Breast epithelium (tissue), 3 donors: ENCODE measurements at regions not wholly inside any gene's neighbourhood (a gene's known extent, or its start where the extent isn't known, plus 50 kb on each side); places are given as distances from the start of the nearest gene placed in this dataset.

ENCODE experiments used
- POLR2A ChIP-seq: fragments of 450-650 bp; IDR thresholded peaks from one replicate; pipeline ENCODE4 v1.6.1; 2016; ENCODE audit warnings: antibody characterized with exemption, mild to moderate bottlenecking, moderate library complexity
- POLR2AphosphoS5 ChIP-seq, 3 donors: sonication (generic); formaldehyde crosslinking; IDR thresholded peaks; one replicate each; pipeline ENCODE4 v1.6.1; 2017; ENCODE audit warnings: antibody characterized with exemption in 3 of 3
- TF ChIP-seq, protein P1 (sequence below), 3 donors: fragments of 450-650 bp; IDR thresholded peaks; one replicate each; pipeline ENCODE4 v1.5.1; 2016 to 2017; ENCODE audit warnings: antibody characterized with exemption in 3 of 3, mild to moderate bottlenecking in 3 of 3, moderate library complexity in 3 of 3

DNA sequence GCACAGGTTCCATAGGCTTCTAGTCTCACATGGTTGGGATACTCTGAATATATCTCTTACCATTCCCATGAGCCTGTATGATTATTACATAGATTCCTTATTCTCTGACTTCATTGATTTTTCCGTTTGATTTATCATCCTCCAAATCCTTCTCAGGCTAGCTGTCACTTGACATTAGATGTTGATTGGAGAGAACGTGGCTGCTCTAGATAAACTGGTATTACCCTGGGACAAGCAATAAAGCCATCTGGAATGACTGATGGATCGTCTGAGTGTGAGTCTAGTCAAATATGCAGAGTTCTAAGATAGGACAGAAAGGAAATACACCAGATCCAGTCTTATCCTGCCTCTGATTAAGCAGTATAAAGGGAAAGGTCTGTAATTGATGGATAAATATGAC, 325.6 kb upstream of the EPHA4 start:
- TF ChIP-seq POLR2A (no peak), POLR2AphosphoS5 (IDR thresholded peaks at IDR 0.05) (no peak)
- TF ChIP-seq, protein P1, sequence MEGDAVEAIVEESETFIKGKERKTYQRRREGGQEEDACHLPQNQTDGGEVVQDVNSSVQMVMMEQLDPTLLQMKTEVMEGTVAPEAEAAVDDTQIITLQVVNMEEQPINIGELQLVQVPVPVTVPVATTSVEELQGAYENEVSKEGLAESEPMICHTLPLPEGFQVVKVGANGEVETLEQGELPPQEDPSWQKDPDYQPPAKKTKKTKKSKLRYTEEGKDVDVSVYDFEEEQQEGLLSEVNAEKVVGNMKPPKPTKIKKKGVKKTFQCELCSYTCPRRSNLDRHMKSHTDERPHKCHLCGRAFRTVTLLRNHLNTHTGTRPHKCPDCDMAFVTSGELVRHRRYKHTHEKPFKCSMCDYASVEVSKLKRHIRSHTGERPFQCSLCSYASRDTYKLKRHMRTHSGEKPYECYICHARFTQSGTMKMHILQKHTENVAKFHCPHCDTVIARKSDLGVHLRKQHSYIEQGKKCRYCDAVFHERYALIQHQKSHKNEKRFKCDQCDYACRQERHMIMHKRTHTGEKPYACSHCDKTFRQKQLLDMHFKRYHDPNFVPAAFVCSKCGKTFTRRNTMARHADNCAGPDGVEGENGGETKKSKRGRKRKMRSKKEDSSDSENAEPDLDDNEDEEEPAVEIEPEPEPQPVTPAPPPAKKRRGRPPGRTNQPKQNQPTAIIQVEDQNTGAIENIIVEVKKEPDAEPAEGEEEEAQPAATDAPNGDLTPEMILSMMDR (IDR thresholded peaks at IDR 0.05) = no peak
